Neural progenitor cell (in vitro differentiated cells): ENCODE measurements at regions not wholly inside any gene's neighbourhood (a gene's known extent, or its start where the extent isn't known, plus 50 kb on each side); places are given as distances from the start of the nearest gene placed in this dataset.

Source experiments
- DNase-seq: peaks from one replicate; pipeline ENCODE4 v3.0.0-alpha.2; 2016; ENCODE audit warnings: low spot score
- H2AFZ ChIP-seq: fragments of 200-600 bp; sonication (generic); replicated peaks from 2 replicates; pipeline ENCODE4 v1.6.1; 2016; ENCODE audit warnings: antibody characterized with exemption
- H3F3A ChIP-seq: fragments of 200-600 bp; sonication (generic); 2 replicates; pipeline ENCODE4 v1.6.1; 2016; ENCODE audit warnings: antibody characterized with exemption, low read depth
- H3K27ac ChIP-seq: fragments of 200-600 bp; sonication (generic); 2 replicates; pipeline ENCODE4 v1.5.1; 2016; ENCODE audit warnings: mild to moderate bottlenecking
- H3K27me3 ChIP-seq: fragments of 200-600 bp; sonication (generic); 2 replicates; pipeline ENCODE4 v1.6.1; 2016; ENCODE audit warnings: mild to moderate bottlenecking, moderate library complexity
- H3K36me3 ChIP-seq: fragments of 200-600 bp; sonication (generic); 2 replicates; pipeline ENCODE4 v1.5.1; 2016
- H3K4me1 ChIP-seq: fragments of 200-600 bp; sonication (generic); 2 replicates; pipeline ENCODE4 v1.6.1; 2016; ENCODE audit warnings: mixed run types
- H3K4me2 ChIP-seq: fragments of 200-600 bp; sonication (generic); 2 replicates; pipeline ENCODE4 v1.6.1; 2016
- H3K4me3 ChIP-seq: fragments of 200-600 bp; sonication (generic); 2 replicates; pipeline ENCODE4 v1.5.1; 2016
- H3K79me2 ChIP-seq: fragments of 200-600 bp; sonication (generic); 2 replicates; pipeline ENCODE4 v1.6.1; 2016; ENCODE audit warnings: low read depth
- H3K9ac ChIP-seq: fragments of 200-600 bp; sonication (generic); 2 replicates; pipeline ENCODE4 v1.6.1; 2016
- H3K9me3 ChIP-seq: fragments of 200-600 bp; sonication (generic); 2 replicates; pipeline ENCODE4 v1.5.1; 2016; ENCODE audit warnings: low read depth
- H4K20me1 ChIP-seq: fragments of 200-600 bp; sonication (generic); 2 replicates; pipeline ENCODE4 v1.6.1; 2016; ENCODE audit warnings: low read depth
- H3K27ac Mint-ChIP-seq: 3 replicates; pipeline ENCODE4 v1.8.0; 2021; ENCODE audit warnings: mixed read lengths
- H3K27me3 Mint-ChIP-seq: 2 replicates; pipeline ENCODE4 v1.8.0; 2022; ENCODE audit warnings: low read depth, mild to moderate bottlenecking, inconsistent platforms, moderate library complexity, mixed read lengths; ENCODE audit not compliant: insufficient read depth
- H3K36me3 Mint-ChIP-seq: 3 replicates; pipeline ENCODE4 v1.8.0; 2021; ENCODE audit warnings: mixed read lengths
- H3K4me1 Mint-ChIP-seq: 3 replicates; pipeline ENCODE4 v1.8.0; 2021; ENCODE audit warnings: mixed read lengths
- H3K4me3 Mint-ChIP-seq: 3 replicates; pipeline ENCODE4 v1.8.0; 2021; ENCODE audit warnings: mild to moderate bottlenecking, moderate library complexity, mixed read lengths
- H3K9me3 Mint-ChIP-seq: 3 replicates; pipeline ENCODE4 v1.8.0; 2020; ENCODE audit warnings: mixed read lengths
- EZH2 ChIP-seq: fragments of 200-600 bp; sonication (generic); IDR thresholded peaks from 2 replicates; pipeline ENCODE4 v1.6.1; 2017; ENCODE audit warnings: antibody characterized with exemption, mild to moderate bottlenecking, moderate library complexity
- EZH2phosphoT487 ChIP-seq: fragments of 200-600 bp; sonication (generic); IDR thresholded peaks from 2 replicates; pipeline ENCODE4 v1.6.1; 2017; ENCODE audit warnings: antibody characterized with exemption
- TF ChIP-seq, protein P1 (sequence below): fragments of 200-600 bp; sonication (generic); IDR thresholded peaks from 2 replicates; pipeline ENCODE4 v1.5.1; 2017; ENCODE audit warnings: antibody characterized with exemption, mild to moderate bottlenecking

DNA sequence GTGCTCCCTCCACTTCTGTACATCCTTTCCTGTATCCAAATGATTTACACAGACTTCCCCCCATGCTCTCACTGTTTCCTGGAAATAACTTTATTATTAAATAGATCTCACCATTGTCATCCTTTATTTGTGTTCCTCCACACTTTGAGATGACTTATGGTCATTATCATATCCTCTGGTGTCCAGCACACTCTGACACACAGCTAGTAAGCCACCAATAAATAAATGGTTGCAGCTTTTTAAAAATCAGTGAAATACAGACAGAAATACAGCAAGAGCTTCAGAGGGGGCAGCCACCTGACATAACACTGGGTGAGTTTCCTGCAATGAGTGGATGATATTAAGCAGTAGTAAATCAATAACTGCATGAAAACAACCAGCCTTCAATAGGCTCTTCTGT lies 2036.4 kb upstream of the AGA start:
- TF ChIP-seq EZH2phosphoT487 = no peak
- TF ChIP-seq, protein P1, sequence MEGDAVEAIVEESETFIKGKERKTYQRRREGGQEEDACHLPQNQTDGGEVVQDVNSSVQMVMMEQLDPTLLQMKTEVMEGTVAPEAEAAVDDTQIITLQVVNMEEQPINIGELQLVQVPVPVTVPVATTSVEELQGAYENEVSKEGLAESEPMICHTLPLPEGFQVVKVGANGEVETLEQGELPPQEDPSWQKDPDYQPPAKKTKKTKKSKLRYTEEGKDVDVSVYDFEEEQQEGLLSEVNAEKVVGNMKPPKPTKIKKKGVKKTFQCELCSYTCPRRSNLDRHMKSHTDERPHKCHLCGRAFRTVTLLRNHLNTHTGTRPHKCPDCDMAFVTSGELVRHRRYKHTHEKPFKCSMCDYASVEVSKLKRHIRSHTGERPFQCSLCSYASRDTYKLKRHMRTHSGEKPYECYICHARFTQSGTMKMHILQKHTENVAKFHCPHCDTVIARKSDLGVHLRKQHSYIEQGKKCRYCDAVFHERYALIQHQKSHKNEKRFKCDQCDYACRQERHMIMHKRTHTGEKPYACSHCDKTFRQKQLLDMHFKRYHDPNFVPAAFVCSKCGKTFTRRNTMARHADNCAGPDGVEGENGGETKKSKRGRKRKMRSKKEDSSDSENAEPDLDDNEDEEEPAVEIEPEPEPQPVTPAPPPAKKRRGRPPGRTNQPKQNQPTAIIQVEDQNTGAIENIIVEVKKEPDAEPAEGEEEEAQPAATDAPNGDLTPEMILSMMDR = no peak
- TF ChIP-seq EZH2 = no peak
- H3K4me1 Mint-ChIP-seq = no peaks in the 10 kb centered on the region
- Histone ChIP-seq H3K79me2 (no peaks in the 10 kb centered on the region), H3K4me3 (no peak overlapping the region), H3K4me2 (no peak overlapping the region), H2AFZ (no peak overlapping the region), H3F3A (no peaks in the 10 kb centered on the region), H3K9me3 (no peaks in the 10 kb centered on the region), H3K4me1 (no peaks in the 10 kb centered on the region), H3K27ac (no peak overlapping the region), H3K9ac (no peak overlapping the region), H3K27me3 (no peaks in the 10 kb centered on the region), H3K36me3 (no peaks in the 10 kb centered on the region), H4K20me1 (no peaks in the 10 kb centered on the region)
- H3K4me3 Mint-ChIP-seq = no peak overlapping the region
- H3K9me3 Mint-ChIP-seq = peaks cover 9% of the 10 kb centered on the region
- H3K27ac Mint-ChIP-seq = no peak overlapping the region
- H3K36me3 Mint-ChIP-seq = no peaks in the 10 kb centered on the region
- no peak for DNase-seq
- H3K27me3 Mint-ChIP-seq = peaks cover 2% of the 10 kb centered on the region

DNA sequence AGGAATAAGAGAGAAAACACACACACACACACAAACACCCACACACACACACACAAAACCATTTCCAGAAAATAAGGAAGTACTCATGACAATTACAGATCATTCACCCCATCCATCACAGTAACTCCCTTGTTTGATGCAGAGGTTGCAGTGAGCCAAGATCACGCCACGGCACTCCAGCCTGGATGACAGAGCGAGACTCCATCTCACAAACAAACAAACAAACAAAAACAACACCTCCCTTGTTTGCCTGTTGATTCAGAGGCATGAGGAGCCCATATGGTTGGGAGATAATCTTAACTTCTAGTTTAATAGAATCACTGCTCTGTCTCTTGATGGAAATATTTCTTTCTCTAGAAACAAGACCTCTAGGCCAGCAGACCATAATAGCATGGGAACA lies 2043.5 kb upstream of the AGA start:
- no peak for DNase-seq
- no peaks in the 10 kb centered on the region for H3K9me3 Mint-ChIP-seq
- Histone ChIP-seq H3K4me2 (no peak overlapping the region), H3K27me3 (no peaks in the 10 kb centered on the region), H3K4me1 (no peaks in the 10 kb centered on the region), H3K4me3 (no peak overlapping the region), H2AFZ (no peak overlapping the region), H3K36me3 (no peaks in the 10 kb centered on the region), H3K79me2 (no peaks in the 10 kb centered on the region), H4K20me1 (no peaks in the 10 kb centered on the region), H3K9ac (no peak overlapping the region), H3K9me3 (no peaks in the 10 kb centered on the region), H3K27ac (no peak overlapping the region), H3F3A (no peaks in the 10 kb centered on the region)
- H3K4me3 Mint-ChIP-seq = no peak overlapping the region
- no peak for TF ChIP-seq EZH2
- no peak for TF ChIP-seq EZH2phosphoT487
- TF ChIP-seq, protein P1 = no peak
- H3K36me3 Mint-ChIP-seq = no peaks in the 10 kb centered on the region
- H3K4me1 Mint-ChIP-seq = no peaks in the 10 kb centered on the region
- no peak overlapping the region for H3K27ac Mint-ChIP-seq
- peaks cover 2% of the 10 kb centered on the region for H3K27me3 Mint-ChIP-seq

DNA sequence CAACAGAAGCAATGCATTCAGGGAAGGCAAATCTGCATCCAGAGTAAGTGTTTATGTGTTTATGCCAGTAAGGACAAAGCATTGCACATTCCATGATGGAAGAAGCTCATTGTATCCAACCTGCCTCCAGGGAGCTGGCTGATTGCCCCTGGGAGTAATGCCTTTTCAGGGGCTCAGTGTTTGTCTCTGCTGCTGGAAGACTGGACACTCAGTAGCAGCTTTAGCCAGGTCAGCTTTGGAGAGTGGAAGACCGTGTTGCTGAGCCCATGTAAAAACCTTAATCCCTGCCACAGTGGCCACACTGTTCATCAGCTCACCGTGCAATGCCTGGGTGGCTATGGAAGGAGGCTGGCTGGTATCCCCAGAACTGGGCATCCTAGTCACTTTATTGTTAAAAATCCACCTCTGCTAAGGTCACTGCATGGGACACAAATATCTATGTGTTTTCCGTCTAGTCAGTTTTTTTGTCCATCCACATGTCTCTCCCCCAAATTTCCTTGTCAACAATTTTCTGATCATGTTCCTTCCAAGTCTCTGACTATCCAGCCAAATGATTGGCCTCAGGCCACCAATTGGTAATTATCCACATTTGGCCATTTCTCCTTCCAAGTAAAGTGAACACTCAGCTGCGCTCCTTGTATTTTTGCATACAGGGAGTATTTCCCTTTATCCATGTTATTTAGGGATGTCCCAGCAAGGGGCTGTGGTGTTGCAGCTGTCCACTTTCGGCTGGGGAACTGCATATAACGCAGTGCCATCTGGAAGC lies 2044.5 kb upstream of the AGA start:
- Histone ChIP-seq H3K9me3 (no peaks in the 10 kb centered on the region), H4K20me1 (no peaks in the 10 kb centered on the region), H3K36me3 (no peaks in the 10 kb centered on the region), H3K27me3 (no peaks in the 10 kb centered on the region), H3F3A (no peaks in the 10 kb centered on the region), H3K4me3 (no peak overlapping the region), H3K4me1 (no peaks in the 10 kb centered on the region), H2AFZ (peak overlapping the region; percentile 42), H3K9ac (no peak overlapping the region), H3K79me2 (no peaks in the 10 kb centered on the region), H3K27ac (no peak overlapping the region), H3K4me2 (no peak overlapping the region)
- no peaks in the 10 kb centered on the region for H3K36me3 Mint-ChIP-seq
- DNase-seq = peak; percentile 25
- peaks cover 2% of the 10 kb centered on the region for H3K27me3 Mint-ChIP-seq
- no peak overlapping the region for H3K4me3 Mint-ChIP-seq
- TF ChIP-seq EZH2 = no peak
- TF ChIP-seq, protein P1 = no peak
- no peak for TF ChIP-seq EZH2phosphoT487
- H3K27ac Mint-ChIP-seq = no peak overlapping the region
- no peaks in the 10 kb centered on the region for H3K4me1 Mint-ChIP-seq
- H3K9me3 Mint-ChIP-seq = no peaks in the 10 kb centered on the region
